Calu3 (cell line): ENCODE measurements at regions not wholly inside any gene's neighbourhood (a gene's known extent, or its start where the extent isn't known, plus 50 kb on each side); places are given as distances from the start of the nearest gene placed in this dataset.

Experiments used
- BruUV-seq: library from RNA; stranded (reverse); fragments of 400-500 nt; replicated peaks from 2 replicates; lab custom pipeline; 2021; lab: Mats Ljungman, UMichigan
- CTCF ChIA-PET: fragments of 300-600 bp; sonication (Branson Sonifier 250); formaldehyde crosslinking; loops from one replicate; lab custom pipeline; 2022; ENCODE audit warnings: antibody characterized with exemption; lab: Charles Lee
- DNase-seq: peaks from one replicate; pipeline ENCODE4 v3.0.0; 2022
- H3K27ac Mint-ChIP-seq: one replicate; pipeline ENCODE4 v1.8.0; 2022; ENCODE audit warnings: mixed read lengths; ENCODE audit not compliant: unreplicated experiment
- H3K27me3 Mint-ChIP-seq: one replicate; pipeline ENCODE4 v1.8.0; 2022; ENCODE audit warnings: mixed read lengths; ENCODE audit not compliant: unreplicated experiment
- H3K36me3 Mint-ChIP-seq: one replicate; pipeline ENCODE4 v1.8.0; 2022; ENCODE audit warnings: mild to moderate bottlenecking, moderate library complexity, mixed read lengths; ENCODE audit not compliant: insufficient read depth, unreplicated experiment
- H3K4me1 Mint-ChIP-seq: one replicate; pipeline ENCODE4 v1.8.0; 2022; ENCODE audit warnings: mild to moderate bottlenecking, low read depth, mixed read lengths; ENCODE audit not compliant: unreplicated experiment
- H3K4me3 Mint-ChIP-seq: one replicate; pipeline ENCODE4 v1.8.0; 2022; ENCODE audit warnings: mild to moderate bottlenecking, low read depth, moderate library complexity, mixed read lengths; ENCODE audit not compliant: unreplicated experiment
- H3K9me3 Mint-ChIP-seq: one replicate; pipeline ENCODE4 v1.8.0; 2022; ENCODE audit warnings: low read depth, mixed read lengths; ENCODE audit not compliant: unreplicated experiment
- CTCF ChIP-seq: fragments of 200-600 bp; IDR thresholded peaks from one replicate; pipeline ENCODE4 v1.8.0; 2022; ENCODE audit warnings: antibody characterized with exemption; ENCODE audit not compliant: unreplicated experiment
- intact Hi-C: fragments of 100-400 bp; cut with micrococcal nuclease; formaldehyde crosslinking; loops from one replicate; pipeline ENCODE4 v1.10.0; 2022; ENCODE audit not compliant: unreplicated experiment

- Mint-ChIP-seq H3K36me3 (no peaks in the 10 kb centered on the region), H3K27me3 (no peaks in the 10 kb centered on the region), H3K9me3 (peaks cover 3% of the 10 kb centered on the region), H3K4me1 (no peaks in the 10 kb centered on the region), H3K4me3 (no peak overlapping the region), H3K27ac (no peak overlapping the region)
- no peak for DNase-seq
- CTCF ChIA-PET: no interaction called here
- TF ChIP-seq CTCF: no peak
- intact Hi-C loops: no loop called here
- no TSS peak for BruUV-seq
These were observed 317.3 kb upstream of the F9 start for GRCh38 chrX:139213241-139213709.

- Mint-ChIP-seq H3K27ac (no peak overlapping the region), H3K27me3 (no peaks in the 10 kb centered on the region), H3K9me3 (peaks cover 3% of the 10 kb centered on the region), H3K4me3 (no peak overlapping the region), H3K4me1 (no peaks in the 10 kb centered on the region), H3K36me3 (no peaks in the 10 kb centered on the region)
- intact Hi-C loops: no loop called here
- DNase-seq: no peak
- CTCF ChIA-PET: no interaction called here
- TF ChIP-seq CTCF: no peak
- BruUV-seq: no TSS peak
These were observed 318.9 kb upstream of the F9 start for GRCh38 chrX:139211568-139212182.

- CTCF ChIA-PET: no interaction called here
- Mint-ChIP-seq H3K36me3 (peaks cover 3% of the 10 kb centered on the region), H3K9me3 (peaks cover 4% of the 10 kb centered on the region), H3K27ac (no peak overlapping the region), H3K4me1 (peaks cover 6% of the 10 kb centered on the region), H3K4me3 (no peak overlapping the region), H3K27me3 (peaks cover 21% of the 10 kb centered on the region)
- intact Hi-C loops: no loop called here
- TF ChIP-seq CTCF: no peak
- BruUV-seq: no TSS peak
- no peak for DNase-seq
These were observed 321.2 kb upstream of the F9 start for GRCh38 chrX:139209342-139209741.

- CTCF ChIA-PET: no interaction called here
- no TSS peak for BruUV-seq
- peaks cover 23% of the 10 kb centered on the region for H3K27me3 Mint-ChIP-seq
- DNase-seq: no peak
- TF ChIP-seq CTCF: no peak
- peaks cover 6% of the 10 kb centered on the region for H3K4me1 Mint-ChIP-seq
- peaks cover 8% of the 10 kb centered on the region for H3K36me3 Mint-ChIP-seq
- peaks cover 4% of the 10 kb centered on the region for H3K9me3 Mint-ChIP-seq
- intact Hi-C loops: no loop called here
- H3K4me3 Mint-ChIP-seq: no peak overlapping the region
- H3K27ac Mint-ChIP-seq: no peak overlapping the region
These were observed 322.9 kb upstream of the F9 start for GRCh38 chrX:139207655-139208054.
